GM12873 (cell line): ENCODE measurements at regions not wholly inside any gene's neighbourhood (a gene's known extent, or its start where the extent isn't known, plus 50 kb on each side); places are given as distances from the start of the nearest gene placed in this dataset.

Source experiments
- TF ChIP-seq, protein P1 (sequence below): IDR thresholded peaks from 2 replicates; pipeline ENCODE4 v1.5.1; 2012; ENCODE audit warnings: low read depth, mild to moderate bottlenecking, moderate library complexity, low read length, control low read depth; ENCODE audit not compliant: insufficient read depth; ENCODE audit errors: missing control alignments

DNA sequence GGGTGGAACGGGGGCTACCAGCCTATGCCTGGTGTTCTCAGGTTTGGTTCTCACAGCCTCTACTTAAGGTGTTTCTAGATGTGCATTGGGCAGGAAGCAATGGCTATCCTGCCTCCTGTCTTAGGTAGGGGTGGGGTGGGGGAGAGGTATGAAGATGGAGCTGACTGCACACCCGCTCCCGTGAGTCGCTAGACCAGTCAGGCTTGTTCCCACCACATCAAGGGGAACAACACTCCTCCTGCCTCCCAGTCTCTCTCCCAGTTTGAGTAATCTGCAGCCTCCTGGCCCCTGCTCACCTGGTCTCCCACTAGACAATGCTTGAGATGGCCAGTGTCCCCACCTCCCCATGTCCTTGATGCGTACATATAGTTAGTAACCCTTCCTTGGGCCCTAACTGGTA is 79.3 kb upstream of the TENM4 start:
- TF ChIP-seq, protein P1, sequence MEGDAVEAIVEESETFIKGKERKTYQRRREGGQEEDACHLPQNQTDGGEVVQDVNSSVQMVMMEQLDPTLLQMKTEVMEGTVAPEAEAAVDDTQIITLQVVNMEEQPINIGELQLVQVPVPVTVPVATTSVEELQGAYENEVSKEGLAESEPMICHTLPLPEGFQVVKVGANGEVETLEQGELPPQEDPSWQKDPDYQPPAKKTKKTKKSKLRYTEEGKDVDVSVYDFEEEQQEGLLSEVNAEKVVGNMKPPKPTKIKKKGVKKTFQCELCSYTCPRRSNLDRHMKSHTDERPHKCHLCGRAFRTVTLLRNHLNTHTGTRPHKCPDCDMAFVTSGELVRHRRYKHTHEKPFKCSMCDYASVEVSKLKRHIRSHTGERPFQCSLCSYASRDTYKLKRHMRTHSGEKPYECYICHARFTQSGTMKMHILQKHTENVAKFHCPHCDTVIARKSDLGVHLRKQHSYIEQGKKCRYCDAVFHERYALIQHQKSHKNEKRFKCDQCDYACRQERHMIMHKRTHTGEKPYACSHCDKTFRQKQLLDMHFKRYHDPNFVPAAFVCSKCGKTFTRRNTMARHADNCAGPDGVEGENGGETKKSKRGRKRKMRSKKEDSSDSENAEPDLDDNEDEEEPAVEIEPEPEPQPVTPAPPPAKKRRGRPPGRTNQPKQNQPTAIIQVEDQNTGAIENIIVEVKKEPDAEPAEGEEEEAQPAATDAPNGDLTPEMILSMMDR = no peak

DNA sequence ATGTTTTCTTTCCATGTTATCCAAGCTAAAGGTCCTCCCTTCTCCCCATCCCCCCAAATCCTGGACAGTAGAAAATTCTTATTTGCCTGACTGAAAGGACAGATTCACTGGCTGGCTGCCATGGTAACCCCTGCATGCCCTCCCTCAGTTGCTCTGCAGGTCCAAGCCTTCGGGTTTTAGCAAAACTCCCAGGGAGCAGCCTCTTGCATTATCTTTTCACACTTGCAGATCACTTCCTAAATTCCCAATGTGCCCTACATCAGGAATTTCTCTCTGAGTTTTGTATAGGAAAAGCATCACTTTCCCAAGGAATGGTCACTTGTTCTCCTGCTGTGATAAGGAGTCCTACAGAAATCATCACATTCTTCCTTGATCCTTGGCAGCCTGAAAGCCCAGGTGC is 75.0 kb upstream of the TENM4 start:
- TF ChIP-seq, protein P1 = no peak

DNA sequence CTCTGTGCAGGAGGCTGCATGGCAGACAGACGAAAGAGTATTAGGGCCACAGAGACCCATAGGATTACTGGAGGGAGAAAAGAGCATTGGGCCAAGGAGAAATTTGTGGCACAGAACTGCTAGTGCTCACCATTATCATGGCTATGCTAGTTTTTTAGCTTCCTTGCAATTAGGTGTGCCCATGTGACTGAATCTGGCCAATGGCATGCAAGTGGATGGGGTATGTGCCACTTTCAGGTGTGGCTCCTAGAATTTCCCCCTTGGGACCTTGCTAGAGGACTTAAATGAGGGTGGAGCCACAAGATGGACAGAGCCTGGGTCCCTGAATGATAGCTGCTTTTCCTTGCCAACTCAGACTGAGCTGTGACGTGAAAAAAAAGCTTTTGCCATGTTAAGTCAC is 73.9 kb upstream of the TENM4 start:
- TF ChIP-seq, protein P1 = no peak

DNA sequence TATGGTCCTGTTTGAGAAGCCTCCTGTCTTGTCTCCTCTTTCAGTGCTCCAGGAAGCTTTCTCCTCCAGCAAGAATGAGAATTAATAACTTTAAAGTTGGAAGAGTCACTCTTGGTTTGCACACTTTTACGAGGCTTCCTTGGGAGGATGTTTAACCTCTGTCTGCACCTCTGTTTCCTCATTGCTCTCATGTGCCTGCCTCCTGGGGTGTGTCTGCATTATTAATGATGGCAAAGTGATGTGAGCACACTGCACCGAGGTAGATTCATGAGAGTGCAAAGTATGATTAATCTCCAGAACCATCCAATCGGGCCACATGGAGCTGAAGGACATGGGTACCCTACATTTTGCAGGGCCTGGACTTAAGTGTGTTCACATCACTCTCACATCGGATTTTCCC is 73.5 kb upstream of the TENM4 start:
- TF ChIP-seq, protein P1 = no peak

DNA sequence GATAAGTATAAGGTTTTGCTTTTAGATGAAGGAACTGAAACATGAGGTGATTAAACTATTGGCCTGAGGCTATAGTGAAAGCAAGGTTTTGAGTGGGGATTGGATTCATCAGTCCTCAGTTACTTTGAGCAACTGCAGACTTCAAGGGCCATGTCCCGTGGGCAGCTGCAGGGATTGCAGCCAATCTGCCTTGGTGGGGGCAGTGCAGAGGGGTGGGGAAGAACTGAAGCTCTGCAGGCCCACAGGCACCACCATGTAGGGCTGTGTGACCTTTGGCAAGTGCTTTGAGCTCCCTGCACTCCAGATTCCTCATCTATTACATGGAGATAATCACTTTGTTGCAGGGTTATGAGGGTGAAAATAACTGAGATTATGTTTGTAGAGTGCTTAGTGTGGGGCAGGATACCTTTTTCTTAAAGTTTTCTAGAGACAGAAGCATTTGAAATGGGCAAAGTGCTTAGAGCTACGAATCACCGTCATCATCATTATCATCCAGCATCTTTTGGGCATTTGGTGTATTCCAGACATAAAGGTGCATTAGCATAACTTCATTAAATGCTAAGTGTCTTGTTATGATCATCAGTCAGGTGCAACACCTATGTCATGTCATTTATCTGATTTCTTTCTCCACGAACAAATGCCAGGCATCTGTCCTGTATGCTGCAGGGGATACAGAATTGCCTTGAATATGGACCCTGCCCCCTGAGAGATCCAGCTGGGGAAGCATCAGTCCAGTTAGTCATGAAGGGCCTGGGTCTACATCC is 72.1 kb upstream of the TENM4 start:
- TF ChIP-seq, protein P1 = no peak

DNA sequence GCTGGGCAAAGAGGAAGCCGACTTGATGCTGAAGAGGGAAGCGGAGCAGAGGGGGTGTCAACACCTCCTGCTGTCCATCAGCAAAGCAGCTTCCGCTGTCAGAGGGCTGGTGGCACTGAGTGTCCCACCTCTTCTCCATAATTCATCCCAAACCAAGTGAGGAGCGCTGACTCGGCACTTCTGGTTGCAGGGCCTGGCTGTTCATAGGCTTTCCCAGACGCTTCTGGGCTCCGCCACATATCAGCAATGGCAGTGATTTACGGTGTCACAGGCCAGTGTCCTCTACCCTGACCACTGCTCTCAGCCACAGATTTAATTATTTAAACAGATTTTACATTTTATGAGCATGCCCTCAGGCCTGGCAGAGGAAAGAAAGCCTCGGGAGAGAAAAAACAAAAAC is 70.1 kb upstream of the TENM4 start:
- TF ChIP-seq, protein P1 = no peak

DNA sequence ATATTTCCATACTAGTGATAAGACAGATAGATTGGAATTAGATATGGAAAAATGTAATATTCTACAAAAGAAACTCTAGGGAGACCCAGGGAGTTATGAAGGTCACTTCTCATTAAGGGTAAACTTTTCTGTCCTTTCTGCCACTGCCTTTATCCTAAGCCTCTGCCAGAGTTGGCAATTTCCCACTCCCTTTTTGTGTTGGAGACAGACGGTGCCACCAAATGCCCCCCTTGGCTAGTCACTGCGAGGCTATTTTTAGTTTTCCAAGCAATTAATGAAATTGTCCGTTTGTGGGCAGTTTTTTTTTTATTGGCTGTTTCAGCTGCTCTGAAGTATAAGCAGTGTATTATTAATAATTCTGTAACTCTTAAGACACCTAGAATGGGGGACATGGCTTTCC is 67.6 kb upstream of the TENM4 start:
- TF ChIP-seq, protein P1 = no peak

DNA sequence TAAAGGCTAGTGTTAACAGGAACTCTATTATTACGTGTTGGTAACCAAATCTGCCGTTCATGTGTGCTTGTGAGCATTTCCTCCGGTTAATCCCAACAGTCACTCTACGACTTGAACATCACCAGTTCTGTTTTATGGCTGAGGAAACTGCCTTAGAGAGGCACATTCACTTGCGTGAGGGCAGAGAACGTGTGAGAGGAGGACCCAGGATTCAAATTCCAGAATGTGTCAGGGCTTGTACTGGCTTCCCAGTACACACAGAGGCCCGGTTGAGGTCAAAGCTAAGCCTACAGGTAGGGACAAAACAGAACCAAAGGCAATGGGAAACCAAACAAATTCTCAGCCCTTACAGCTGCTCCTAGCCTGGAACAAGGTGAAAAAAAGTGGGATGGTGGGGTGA is 66.9 kb upstream of the TENM4 start:
- TF ChIP-seq, protein P1 = no peak
